Stimulated activated CD4-positive, alpha-beta T cell treated with anti-CD3 and anti-CD28 coated beads, Interleukin-1b, Interleukin-23, amount 100 ng/mL, for 4 hours (primary cell): ENCODE measurements at regions not wholly inside any gene's neighbourhood (a gene's known extent, or its start where the extent isn't known, plus 50 kb on each side); places are given as distances from the start of the nearest gene placed in this dataset.

Source experiments
- DNase-seq, 2 donors: peaks; one replicate each; pipeline ENCODE4 v3.0.0-alpha.2; 2020; ENCODE audit warnings: low read depth in 2 of 2

DNA sequence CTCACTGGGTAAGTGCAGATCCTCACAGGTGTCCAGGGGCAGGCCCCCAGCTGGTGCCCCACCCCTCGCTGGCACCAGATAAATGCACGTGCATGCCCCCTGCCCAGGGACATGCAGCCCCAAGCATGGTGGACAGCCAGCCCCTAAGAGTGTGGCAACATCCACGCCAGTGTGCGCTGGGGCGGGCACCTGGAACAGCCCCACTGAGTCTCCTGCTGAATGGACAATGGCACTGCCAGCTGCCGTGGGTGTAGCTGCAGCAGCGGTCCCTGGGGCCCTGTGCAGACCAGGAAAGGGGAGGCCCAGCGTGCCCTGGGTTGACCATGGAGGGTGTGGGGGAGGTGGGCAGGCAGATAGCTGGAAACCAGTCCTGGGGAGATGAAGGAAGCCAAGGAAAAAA lies 538.7 kb upstream of the SGCG start:
- no peak for DNase-seq

DNA sequence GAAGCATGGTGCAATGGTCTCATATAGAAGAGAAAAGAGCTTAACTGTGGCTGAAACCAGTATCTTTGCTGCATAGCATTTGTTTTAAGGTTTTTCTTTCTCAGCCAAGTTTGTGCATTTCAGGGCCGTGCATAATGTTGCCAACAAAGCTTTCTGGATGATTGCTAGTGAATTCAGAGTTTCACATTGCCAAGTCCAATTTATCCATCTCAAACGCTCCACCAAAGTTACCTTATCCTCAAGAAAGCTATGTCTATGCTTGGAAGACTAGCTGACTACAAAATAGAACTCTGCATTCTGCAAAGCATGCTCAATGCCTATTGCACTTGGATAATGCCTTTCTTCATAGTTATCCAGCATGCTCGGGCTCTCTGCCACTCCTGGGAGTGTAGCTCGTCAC lies 535.8 kb upstream of the SGCG start:
- no peak for DNase-seq

DNA sequence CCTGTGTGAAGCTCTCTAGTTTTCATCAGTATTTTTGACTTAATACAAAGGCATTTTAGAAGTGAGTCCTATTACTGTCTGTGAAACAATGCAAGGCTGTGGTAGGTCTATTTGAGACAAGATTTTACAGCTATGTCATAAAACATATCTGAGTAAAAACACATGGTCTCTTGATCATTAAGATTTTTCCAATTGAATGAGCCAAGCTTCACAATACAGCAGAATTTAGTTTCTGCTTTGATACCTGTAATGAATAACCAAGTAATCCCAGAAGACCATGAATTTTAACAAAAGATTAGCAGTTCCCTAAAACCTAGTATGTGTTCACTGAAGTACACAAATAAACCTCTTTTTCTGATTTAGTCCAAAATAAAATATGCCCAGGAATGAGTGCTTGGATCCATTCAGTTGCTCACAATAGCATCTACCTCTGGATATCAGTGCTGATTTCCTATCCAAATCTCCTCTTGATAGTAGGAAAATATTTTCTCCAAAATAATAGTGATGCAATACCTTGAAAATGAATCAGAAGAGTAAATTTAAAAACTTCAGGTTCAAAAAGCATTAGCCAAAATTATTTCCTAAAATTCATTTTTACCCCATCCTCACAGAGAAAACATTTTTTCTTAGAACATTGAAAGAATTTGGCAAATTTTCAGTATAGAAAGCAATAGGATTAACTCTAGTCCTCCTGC lies 533.5 kb upstream of the SGCG start:
- DNase-seq, result no peak

DNA sequence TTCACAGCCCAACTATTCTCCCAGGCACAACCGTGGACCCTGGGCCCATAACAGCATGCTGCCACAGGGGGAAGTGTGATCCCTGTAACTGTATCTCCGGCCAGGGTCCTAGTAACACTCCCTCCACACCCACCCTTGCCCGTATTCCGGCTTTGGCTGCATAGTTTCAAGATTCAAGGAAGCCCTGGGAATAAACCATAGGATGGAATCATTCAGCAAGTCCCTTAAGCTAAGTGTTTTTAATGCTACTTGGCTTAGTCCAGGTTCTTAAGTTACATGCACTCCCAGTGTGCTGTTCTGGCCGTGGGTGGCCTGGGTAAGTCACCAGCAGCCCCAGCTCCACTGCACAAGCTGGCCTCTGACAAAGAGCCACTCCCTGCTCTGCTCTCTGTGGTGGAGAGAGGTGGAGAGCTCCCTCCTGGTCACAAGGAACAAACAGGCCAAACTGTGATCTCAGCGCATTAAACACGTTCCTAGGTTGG lies 532.4 kb upstream of the SGCG start:
- no peak for DNase-seq

DNA sequence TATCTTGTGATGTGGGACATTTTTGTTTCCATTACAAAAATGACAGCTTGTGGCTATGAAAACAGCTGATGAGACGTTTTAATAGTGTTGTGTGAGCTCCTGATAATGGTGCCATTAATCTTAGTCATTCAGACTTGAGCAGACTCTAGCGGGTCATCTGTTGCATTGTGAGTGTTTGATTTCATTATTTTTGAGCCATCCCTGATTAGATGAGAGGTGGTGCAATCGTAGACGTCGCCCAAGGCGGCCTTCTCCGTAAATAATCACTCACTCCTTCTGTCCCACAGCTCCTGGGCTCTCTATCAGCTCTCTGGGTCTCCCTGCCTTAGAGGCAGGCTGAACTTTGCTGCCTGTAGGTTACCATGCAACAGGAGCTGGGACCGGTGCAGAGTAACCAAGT lies 528.0 kb upstream of the SGCG start:
- DNase-seq, result no peak

DNA sequence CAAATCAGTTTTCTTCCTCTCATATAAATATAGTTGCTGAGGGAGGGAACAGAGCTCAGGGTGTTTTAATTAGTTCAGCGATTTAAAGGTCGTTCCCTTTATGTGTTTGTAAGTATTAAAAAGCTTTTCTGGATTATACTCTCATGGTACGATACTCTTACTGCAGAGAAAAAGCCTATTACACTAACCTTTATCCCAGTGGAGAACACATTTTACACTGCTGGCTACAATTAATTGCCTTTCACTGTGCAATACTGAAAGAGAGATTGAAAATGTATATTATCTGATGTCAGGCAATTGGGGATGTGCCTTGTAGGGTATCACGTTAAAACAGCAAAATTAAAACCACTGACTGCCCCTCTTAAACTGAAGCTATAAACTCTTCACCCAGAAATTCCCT lies 526.9 kb upstream of the SGCG start:
- no peak for DNase-seq

DNA sequence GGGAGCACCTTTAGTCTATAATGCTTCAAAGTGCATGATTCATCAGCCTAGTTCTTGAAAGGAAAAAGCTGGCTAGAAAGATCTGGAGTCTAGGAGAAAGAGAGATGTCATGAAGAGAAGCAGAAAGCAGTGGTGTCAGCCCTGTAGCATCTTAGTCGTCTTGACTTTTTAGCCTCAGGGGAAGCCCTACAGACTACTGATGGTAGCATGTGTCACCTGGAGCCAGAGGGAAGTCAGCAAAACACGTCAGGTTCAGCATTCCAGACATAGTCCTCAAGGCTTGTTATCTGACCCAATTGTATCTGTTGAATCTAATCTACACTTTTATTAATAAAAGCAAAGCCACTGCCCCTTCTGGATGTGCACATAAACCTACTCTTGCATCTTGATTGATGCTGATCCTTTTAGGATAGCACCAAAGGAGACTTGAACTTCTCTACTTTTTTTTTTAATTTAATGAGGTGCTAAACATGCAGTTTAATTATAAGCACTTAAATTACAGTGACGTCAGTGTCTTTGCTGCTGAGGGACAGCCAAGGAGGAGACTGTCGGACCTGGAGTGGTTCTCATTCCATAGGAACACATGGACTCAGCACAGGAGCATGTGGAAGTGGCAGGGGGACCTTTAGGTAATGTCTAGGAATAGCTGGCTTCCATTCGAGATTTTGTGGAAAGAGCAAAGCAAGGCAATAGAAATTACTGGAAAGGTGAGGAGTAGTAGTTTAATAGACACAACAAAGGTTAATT lies 525.5 kb upstream of the SGCG start:
- no peak for DNase-seq

DNA sequence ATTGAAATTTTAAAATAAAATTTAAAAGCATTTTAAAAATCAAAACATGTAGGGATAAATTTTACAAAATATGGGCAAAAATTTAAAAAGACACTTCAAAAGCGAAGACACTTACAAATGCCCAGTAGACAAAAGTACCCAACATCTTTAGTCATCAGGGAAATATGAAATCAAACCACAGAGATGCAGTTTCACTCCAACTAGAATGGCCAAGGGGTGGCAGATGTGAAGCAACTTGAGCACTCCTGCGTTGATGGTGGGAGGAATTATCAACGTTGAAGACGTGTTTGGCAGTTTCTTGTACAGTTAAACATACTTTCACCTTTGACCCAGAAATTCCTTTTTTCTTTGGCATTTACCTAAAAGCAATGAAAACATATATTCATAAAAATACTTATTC lies 518.0 kb upstream of the SGCG start:
- DNase-seq, result no peak

DNA sequence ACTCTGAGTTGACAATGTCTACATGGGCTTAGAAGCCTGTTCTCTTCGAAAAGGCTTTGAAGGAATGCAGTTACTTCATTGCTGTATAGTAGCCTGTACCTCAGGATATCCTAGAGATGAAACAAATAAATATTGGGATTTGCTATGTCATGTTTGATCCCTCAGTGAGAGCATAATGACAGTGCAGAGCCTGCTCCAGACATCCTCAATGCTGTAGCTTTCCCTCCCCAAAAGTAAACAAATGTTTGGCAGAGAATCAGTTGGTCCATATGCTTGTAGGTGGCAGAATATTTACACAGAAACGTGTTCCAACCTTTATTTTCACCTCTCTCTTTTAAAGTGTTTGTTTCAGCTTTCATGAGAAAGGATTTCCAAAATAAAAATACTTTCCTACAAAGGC lies 515.3 kb upstream of the SGCG start:
- DNase-seq, result no peak

DNA sequence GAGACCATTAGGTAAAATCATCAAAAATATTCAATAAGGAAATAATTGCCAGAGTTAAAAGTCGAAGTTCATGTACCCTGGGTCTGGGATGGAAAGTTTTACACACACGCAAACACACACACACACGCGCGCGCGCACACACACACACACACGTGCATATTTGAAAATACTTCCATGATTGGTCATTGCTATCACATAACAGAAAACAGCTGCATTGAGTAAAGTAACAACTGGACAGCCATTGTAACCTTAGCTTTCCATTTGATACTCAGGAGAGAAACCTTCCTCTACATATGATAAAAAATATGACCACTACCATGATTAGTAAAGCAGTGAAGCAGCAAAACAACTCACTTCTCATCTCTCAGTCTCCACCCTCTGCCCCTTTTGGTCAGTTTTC lies 490.0 kb upstream of the SGCG start:
- DNase-seq, result no peak

DNA sequence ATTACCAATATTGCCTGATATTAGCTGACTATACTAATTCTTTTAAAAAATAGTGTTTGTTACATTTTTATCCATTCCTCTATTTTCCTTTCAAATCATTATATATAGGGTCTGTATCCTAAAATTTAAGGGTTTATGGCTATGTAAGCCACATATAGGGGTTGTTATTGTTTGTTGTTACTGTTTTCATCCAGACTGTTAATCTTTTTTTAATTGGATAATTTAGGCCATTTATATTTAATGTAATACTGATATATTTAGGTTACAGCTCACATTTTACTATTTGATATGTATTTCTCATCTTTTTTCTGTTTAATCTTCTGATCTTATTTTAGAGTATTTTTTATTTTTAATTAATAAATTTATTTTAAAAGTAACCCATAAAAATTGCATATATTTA lies 487.1 kb upstream of the SGCG start:
- DNase-seq, result no peak

DNA sequence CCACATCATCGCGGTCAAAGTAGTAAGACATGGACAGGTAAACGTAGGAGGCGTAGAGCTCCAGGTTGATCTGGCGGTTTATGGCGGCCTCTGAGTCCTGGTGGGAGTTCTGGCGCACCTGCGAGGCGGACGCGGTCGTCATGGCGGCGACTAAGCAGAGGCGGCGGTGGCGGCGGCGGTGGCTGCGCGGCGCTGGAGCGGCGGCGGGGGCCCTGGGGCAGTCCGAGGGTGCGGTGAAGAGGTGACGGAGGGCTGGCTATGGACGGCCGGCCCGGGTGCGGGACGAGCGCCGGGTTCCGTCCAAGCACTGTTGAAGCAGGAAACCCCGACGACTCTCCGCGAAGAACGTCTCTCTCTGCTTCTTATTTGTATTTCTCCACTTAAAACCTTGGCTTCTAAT lies 484.3 kb upstream of the SGCG start:
- DNase-seq, result no peak

DNA sequence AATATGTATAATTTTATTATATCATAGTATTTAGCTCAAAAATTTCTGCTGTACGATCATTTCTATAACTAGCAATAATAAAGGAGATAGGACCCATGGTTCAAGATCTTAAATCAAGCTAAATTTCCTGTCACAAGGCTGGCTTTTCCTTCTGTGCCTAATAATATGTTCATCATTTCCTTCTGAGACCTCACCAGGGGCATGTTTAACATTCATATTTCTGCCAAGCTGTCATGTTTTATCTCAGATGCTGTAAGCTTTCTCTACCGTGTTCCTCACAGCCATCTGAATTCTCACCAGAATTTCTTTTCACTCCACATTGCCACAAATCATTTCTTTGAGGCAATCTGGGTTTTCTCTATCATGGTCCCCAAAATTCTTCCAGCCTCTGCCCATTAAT lies 482.3 kb upstream of the SGCG start:
- DNase-seq, result no peak

DNA sequence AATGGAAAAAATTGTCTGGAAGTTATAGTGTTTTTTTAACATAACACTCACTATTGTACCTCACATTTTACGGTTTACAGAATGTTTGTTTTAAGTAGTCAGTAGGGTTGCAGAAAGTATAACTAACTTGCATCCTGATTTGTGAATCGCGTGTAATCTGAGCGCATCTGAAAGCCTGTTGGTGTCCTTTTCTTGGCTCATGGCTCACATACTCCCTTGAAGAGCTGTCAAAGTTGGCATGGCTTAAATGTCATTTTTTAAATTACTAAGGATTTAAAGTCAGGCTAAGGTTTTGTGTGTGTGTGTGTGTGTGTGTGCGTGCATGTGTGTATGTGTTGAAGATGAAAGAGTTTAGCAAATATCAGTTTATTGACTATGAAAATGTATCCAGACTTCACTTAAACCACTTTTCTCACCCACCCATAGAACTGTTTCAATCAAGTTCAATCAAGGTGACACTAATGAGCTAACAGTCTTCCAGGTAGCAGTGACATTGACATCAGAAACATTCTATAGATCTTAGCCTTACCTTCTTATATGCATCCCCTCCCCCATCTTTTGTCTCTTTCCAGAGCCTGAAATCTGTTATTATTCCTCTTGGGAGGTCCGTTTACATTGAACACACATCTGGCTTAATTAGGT lies 480.4 kb upstream of the SGCG start:
- DNase-seq, result no peak

DNA sequence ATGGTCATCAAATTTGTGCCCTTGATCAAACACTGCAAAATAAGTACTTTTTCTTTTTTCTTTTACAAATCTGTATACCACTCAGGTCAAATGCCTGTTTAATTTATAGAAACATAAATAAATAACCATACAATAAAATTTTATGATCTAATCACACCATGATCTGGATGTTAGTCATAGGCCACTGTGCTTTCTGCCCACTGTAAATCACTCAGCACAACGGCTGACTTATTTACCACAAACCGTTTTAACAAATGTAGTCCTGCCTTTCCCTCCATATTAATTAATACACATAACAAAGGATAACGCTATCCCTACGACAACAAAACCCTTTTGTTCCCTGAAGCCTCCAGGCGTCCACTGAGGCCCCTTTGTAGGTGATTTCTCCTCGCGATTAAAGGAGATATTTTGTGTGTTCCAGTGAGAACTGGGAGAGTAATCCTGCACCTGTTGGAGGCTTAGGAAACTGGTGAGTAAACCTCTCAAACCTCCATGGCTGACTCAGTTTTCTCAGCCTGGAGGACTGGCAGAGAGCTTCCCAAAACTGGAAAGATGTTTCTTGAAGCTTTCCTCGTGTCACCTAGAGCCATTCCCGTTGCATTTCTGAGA lies 477.1 kb upstream of the SGCG start:
- DNase-seq, result no peak

DNA sequence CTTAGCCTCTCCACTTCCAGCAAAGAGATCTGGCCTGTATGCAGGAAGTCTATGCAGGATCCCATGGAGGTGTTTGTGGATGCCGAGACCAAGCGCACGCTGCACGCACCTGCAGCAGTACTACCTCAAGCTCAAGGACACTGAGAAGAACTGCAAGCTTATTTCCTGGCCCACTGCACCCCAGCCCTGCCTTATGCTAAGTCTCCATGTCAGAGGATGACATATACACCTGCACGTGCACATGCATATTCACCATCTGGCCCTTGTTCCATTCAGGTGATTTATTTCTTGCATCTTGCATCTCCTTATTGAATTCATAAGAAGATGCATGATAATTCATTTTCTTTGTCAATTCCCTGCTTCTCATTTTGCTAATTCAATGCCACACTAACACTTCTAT lies 472.8 kb upstream of the SGCG start:
- no peak for DNase-seq

DNA sequence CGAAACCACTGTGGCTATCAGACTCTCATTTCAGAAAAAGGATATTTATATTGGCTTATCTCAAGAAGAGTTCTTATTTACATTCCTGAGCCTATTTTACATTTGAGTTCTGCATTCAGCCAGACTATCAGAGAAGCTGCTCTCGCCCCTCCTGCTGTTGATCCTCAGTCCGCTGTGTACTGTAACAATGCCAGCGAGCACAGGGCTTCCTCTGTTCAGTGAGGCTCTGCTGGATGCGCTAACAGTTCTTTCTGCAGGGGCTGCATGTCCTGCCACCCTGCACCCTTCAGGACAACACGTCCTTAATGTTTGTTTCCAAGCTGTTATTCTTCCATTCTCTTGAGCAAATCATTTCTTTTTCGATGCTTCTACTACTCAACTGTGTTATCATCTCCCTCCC lies 463.7 kb upstream of the SGCG start:
- no peak for DNase-seq

DNA sequence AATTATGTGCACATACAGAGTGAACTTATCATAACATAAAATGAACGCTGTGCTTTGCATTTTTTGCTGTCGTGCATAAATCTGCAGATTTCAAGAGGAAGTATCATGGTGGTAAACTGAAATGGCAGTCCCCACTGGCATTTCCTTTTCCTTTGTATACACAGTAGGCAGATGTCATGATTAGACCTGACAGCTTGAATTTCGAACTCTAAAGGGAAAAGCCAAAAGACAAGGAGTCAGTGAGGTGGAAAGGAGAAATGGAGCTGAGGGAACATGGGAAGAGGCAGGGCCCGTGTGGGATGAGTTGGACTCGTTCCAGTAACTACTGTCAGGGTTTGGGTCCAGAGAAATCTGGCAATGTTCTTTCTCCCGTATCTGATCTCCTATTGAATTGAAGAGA lies 454.1 kb upstream of the SGCG start:
- no peak for DNase-seq

DNA sequence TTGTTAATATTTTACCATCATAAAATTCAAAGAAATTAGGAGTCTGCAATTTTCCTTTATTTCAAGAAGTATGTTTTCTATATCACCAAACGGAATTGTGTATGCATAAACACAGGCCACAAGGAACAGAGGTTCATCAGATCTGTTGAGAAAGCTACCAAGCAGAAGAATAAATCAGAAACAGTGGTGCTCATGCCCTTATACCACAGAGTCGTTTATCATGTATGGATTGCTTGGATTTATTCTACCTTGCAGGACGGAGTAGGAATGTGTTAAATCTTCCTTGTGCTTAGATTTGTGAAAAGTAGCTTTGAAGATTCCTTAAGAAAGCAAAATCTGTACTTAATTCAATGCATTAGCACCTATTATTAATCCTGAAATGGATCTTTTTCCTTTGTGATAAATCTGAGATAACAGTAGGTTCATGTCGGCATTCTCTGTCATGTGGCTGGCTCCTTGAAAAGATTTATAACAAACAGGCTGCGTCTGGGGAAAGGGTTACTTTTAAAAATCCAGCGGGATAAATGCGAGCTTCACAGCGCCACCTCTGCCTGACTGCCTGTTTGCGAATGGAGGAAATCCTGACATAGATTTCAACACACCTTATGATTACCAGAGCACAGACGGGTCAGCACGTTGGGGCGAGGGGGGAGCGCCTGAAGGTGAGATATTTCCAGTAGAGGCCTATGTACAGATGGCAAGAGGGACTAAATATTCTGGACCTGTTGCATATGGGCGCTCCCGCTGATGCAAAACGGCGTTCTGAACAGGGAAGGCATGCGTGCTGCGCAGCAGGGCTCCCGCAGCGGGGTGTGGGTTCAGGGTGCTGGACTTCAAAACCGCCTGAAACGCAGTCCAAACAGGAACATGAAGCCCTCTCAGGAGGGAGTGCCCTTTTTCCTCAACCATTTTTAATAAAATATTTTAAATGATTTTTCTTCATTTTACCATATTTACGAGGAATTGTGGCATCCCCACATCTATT lies 445.5 kb upstream of the SGCG start:
- no peak for DNase-seq

DNA sequence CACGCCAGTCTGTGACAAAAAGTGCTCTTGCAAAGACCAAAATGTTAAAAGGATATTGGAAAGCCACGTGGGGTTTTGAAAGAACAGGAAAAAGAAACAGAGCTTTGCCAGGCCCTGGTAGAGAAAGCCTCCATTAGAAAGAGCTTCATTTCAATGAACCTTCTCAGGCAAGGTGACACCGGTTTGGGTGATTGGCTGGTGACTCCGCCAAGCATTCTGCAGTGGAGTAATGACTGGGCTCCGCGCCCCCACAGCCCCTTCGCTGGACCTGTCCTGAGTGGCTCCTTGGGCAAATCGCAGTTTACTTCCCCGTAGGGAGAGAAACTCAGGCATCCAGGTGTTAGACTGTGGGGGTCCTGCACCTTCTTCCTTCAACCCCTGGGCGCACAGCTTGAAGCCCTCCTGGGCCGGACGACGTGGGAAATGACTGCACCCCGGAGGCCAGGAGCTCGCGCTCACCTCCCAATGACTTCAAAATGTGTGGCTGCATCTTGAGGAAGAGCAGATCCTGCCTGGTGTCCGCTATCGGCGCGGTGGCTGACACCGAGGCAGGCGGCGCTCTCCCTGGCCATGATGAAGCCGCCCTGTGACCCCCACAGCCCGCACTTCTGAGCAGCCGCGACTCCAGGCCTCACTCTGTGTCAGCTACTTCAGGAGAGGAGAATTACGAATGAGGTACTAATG lies 444.6 kb upstream of the SGCG start:
- no peak for DNase-seq

DNA sequence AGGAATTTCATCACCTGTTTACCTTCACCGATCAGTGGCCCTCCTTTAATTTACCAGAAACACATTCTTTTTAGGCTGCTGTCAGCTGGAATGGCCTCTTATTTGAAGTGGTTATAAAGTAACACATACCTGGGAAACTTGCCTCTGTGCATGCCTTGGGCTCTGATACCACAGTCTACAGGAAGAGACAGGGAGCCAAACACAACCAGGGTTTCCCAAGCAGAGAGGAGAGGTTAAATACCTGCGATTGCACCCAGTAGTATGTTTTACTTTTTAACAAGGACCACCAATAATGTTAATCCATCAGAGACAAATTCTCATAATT lies 444.0 kb upstream of the SGCG start:
- DNase-seq, result no peak
